Neural cell (in vitro differentiated cells): ENCODE measurements at regions not wholly inside any gene's neighbourhood (a gene's known extent, or its start where the extent isn't known, plus 50 kb on each side); places are given as distances from the start of the nearest gene placed in this dataset.

Experiments
- H2AFZ ChIP-seq: fragments of 200-600, 300-800 bp; sonication (generic), shearing (Covaris generic); 2 replicates; pipeline ENCODE4 v1.6.0; 2014; ENCODE audit warnings: low read depth, mild to moderate bottlenecking, antibody characterized with exemption, low read length, moderate library complexity
- H3F3A ChIP-seq: fragments of 200-600 bp; shearing (Covaris generic); 2 replicates; pipeline ENCODE4 v1.6.1; 2016; ENCODE audit warnings: mild to moderate bottlenecking, moderate library complexity, mixed read lengths, antibody characterized with exemption, low read length; ENCODE audit not compliant: insufficient read depth, poor library complexity, severe bottlenecking
- H3K27ac ChIP-seq: fragments of 200-600, 300-800 bp; sonication (generic), shearing (Covaris generic); 2 replicates; pipeline ENCODE4 v1.5.1; 2014; ENCODE audit warnings: mild to moderate bottlenecking, low read length, moderate library complexity
- H3K27me3 ChIP-seq: fragments of 300-800, 200-600 bp; sonication (generic), shearing (Covaris generic); 2 replicates; pipeline ENCODE4 v1.6.0; 2014; ENCODE audit warnings: mild to moderate bottlenecking, low read depth, low read length, moderate library complexity; ENCODE audit not compliant: insufficient read depth
- H3K36me3 ChIP-seq: fragments of 300-800, 200-600 bp; sonication (generic), shearing (Covaris generic); 2 replicates; pipeline ENCODE4 v1.5.1; 2014; ENCODE audit warnings: mild to moderate bottlenecking, antibody characterized with exemption, low read length, moderate library complexity; ENCODE audit not compliant: insufficient read depth
- H3K4me2 ChIP-seq: fragments of 300-800, 200-600 bp; sonication (generic), shearing (Covaris generic); 2 replicates; pipeline ENCODE4 v1.6.0; 2014; ENCODE audit warnings: mild to moderate bottlenecking, low read length
- H3K4me3 ChIP-seq: fragments of 300-800, 200-600 bp; sonication (generic), shearing (Covaris generic); 2 replicates; pipeline ENCODE4 v1.5.1; 2014; ENCODE audit warnings: mild to moderate bottlenecking, low read length, moderate library complexity
- H3K79me2 ChIP-seq: fragments of 200-600 bp; shearing (Covaris generic); replicated peaks from 2 replicates; pipeline ENCODE4 v1.6.0; 2014; ENCODE audit warnings: mild to moderate bottlenecking, low read length, moderate library complexity; ENCODE audit not compliant: insufficient read depth
- H3K9ac ChIP-seq: fragments of 300-800, 200-600 bp; sonication (generic), shearing (Covaris generic); 2 replicates; pipeline ENCODE4 v1.6.1; 2016; ENCODE audit warnings: mild to moderate bottlenecking, low read length, mixed read lengths
- H3K9me2 ChIP-seq: fragments of 200-600 bp; shearing (Covaris generic); 2 replicates; pipeline ENCODE4 v1.6.1; 2016; ENCODE audit warnings: mild to moderate bottlenecking, low read length, mixed read lengths; ENCODE audit not compliant: insufficient read depth
- H3K9me3 ChIP-seq: fragments of 200-600, 300-800 bp; sonication (generic), shearing (Covaris generic); 2 replicates; pipeline ENCODE4 v1.6.1; 2016; ENCODE audit warnings: mild to moderate bottlenecking, mixed run types, low read length, moderate library complexity, mixed read lengths
- H4K20me1 ChIP-seq: fragments of 200-600 bp; shearing (Covaris generic); 2 replicates; pipeline ENCODE4 v1.6.1; 2016; ENCODE audit warnings: mild to moderate bottlenecking, mixed run types; ENCODE audit not compliant: insufficient read depth
- EP300 ChIP-seq: fragments of 450-650 bp; conservative IDR thresholded peaks from 2 replicates; pipeline ENCODE4 v1.6.1; 2014; ENCODE audit warnings: antibody characterized with exemption, mild to moderate bottlenecking, moderate library complexity; ENCODE audit not compliant: poor library complexity, severe bottlenecking
- EZH2 ChIP-seq: fragments of 200-600, 300-800 bp; shearing (Covaris generic), sonication (generic); IDR thresholded peaks from 2 replicates; pipeline ENCODE4 v1.6.1; 2014; ENCODE audit warnings: antibody characterized with exemption, low read length, borderline replicate concordance, mild to moderate bottlenecking; ENCODE audit not compliant: insufficient read depth, poor library complexity, severe bottlenecking
- MXI1 ChIP-seq: fragments of 450-650 bp; conservative IDR thresholded peaks from 2 replicates; pipeline ENCODE4 v1.6.1; 2014; ENCODE audit warnings: antibody characterized with exemption, mild to moderate bottlenecking; ENCODE audit not compliant: poor library complexity, severe bottlenecking
- POLR2AphosphoS5 ChIP-seq: IDR thresholded peaks from 2 replicates; pipeline ENCODE4 v1.6.1; 2012
- RAD21 ChIP-seq: fragments of 450-650 bp; conservative IDR thresholded peaks from 2 replicates; pipeline ENCODE4 v1.6.1; 2014; ENCODE audit warnings: antibody characterized with exemption, mild to moderate bottlenecking, moderate library complexity
- SMC3 ChIP-seq: fragments of 450-650 bp; conservative IDR thresholded peaks from 2 replicates; pipeline ENCODE4 v1.6.1; 2014; ENCODE audit warnings: antibody characterized with exemption, mild to moderate bottlenecking, moderate library complexity; ENCODE audit not compliant: poor library complexity
- TAF1 ChIP-seq: IDR thresholded peaks from 2 replicates; pipeline ENCODE4 v1.6.1; 2012; ENCODE audit warnings: low read depth
- TF ChIP-seq, protein P1 (sequence below): fragments of 450-650 bp; IDR thresholded peaks from 2 replicates; pipeline ENCODE4 v1.5.1; 2014; ENCODE audit warnings: antibody characterized with exemption, mild to moderate bottlenecking, moderate library complexity; ENCODE audit not compliant: poor library complexity, severe bottlenecking
- TF ChIP-seq, protein P2 (sequence below): IDR thresholded peaks from 2 replicates; pipeline ENCODE4 v1.6.1; 2012; ENCODE audit warnings: borderline replicate concordance

DNA sequence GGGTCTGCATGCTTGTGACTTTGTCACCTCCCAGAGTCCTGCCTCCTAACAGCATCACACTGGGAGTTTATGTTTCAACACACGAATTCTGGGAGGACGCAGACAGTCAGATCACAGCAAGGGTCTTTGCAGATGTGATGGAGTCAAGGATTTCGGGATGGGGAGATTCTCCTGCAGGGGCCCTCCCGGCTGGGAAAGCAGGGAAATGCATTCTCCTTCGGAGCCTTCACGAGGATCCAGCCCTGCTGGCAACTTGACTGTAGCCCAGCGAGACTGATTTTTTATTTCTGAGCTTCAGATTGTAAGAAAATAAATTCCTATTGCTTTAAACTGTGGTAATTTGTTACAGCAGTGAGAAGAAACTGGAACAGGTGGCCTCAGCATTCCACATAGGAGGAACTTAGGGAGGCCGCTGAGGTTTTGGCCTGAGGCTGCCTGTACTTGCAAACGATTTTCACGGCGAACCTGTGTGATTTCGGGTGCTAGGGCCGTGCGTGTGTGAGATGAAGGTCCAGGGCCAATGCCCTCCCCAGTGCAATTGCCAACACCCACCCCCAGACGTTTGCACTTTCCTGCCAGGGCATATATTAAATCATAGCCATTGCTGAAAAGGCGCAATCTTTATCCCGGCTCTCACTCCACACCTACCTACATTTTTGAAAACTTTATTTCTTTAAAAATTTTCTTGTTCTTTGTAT lies 79.8 kb downstream of the ASB1 start:
- Histone ChIP-seq H3K36me3 (no peaks in the 10 kb centered on the region), H3K79me2 (no peaks in the 10 kb centered on the region), H3K4me3 (no peak overlapping the region), H3F3A (no peaks in the 10 kb centered on the region), H3K27me3 (no peaks in the 10 kb centered on the region), H3K9me3 (no peaks in the 10 kb centered on the region), H4K20me1 (no peaks in the 10 kb centered on the region), H3K9me2 (no peaks in the 10 kb centered on the region), H2AFZ (no peak overlapping the region), H3K27ac (no peak overlapping the region), H3K4me2 (no peak overlapping the region), H3K9ac (no peak overlapping the region)
- TF ChIP-seq SMC3 (no peak), POLR2AphosphoS5 (no peak), RAD21 (no peak), EP300 (no peak), MXI1 (no peak), TAF1 (no peak), EZH2 (no peak)
- TF ChIP-seq, protein P1, sequence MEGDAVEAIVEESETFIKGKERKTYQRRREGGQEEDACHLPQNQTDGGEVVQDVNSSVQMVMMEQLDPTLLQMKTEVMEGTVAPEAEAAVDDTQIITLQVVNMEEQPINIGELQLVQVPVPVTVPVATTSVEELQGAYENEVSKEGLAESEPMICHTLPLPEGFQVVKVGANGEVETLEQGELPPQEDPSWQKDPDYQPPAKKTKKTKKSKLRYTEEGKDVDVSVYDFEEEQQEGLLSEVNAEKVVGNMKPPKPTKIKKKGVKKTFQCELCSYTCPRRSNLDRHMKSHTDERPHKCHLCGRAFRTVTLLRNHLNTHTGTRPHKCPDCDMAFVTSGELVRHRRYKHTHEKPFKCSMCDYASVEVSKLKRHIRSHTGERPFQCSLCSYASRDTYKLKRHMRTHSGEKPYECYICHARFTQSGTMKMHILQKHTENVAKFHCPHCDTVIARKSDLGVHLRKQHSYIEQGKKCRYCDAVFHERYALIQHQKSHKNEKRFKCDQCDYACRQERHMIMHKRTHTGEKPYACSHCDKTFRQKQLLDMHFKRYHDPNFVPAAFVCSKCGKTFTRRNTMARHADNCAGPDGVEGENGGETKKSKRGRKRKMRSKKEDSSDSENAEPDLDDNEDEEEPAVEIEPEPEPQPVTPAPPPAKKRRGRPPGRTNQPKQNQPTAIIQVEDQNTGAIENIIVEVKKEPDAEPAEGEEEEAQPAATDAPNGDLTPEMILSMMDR = no peak
- TF ChIP-seq, protein P2, sequence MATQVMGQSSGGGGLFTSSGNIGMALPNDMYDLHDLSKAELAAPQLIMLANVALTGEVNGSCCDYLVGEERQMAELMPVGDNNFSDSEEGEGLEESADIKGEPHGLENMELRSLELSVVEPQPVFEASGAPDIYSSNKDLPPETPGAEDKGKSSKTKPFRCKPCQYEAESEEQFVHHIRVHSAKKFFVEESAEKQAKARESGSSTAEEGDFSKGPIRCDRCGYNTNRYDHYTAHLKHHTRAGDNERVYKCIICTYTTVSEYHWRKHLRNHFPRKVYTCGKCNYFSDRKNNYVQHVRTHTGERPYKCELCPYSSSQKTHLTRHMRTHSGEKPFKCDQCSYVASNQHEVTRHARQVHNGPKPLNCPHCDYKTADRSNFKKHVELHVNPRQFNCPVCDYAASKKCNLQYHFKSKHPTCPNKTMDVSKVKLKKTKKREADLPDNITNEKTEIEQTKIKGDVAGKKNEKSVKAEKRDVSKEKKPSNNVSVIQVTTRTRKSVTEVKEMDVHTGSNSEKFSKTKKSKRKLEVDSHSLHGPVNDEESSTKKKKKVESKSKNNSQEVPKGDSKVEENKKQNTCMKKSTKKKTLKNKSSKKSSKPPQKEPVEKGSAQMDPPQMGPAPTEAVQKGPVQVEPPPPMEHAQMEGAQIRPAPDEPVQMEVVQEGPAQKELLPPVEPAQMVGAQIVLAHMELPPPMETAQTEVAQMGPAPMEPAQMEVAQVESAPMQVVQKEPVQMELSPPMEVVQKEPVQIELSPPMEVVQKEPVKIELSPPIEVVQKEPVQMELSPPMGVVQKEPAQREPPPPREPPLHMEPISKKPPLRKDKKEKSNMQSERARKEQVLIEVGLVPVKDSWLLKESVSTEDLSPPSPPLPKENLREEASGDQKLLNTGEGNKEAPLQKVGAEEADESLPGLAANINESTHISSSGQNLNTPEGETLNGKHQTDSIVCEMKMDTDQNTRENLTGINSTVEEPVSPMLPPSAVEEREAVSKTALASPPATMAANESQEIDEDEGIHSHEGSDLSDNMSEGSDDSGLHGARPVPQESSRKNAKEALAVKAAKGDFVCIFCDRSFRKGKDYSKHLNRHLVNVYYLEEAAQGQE = no peak

DNA sequence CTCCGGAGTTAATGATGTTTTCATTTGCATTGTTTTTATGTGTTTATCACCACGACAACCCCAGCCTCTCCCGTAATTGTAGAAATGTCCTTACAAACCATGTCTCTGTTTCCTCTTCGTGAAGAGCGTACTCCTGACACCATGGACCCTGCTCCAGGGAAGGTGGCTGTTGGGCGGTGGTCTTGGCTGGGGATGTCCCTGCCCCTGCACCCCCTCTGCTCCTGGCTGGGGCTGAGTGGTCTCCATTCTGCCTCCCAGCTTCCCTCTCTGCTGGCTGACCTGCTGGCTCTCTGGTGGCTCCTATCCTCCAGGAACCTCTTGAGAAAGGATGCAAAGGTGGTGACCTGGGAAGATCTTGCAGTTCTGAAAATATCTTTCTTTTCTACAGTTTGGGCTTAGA lies 81.1 kb downstream of the ASB1 start:
- Histone ChIP-seq H3K4me2 (no peak overlapping the region), H2AFZ (no peak overlapping the region), H4K20me1 (no peaks in the 10 kb centered on the region), H3K9me2 (no peaks in the 10 kb centered on the region), H3F3A (no peaks in the 10 kb centered on the region), H3K27ac (no peak overlapping the region), H3K4me3 (no peak overlapping the region), H3K9ac (no peak overlapping the region), H3K27me3 (no peaks in the 10 kb centered on the region), H3K9me3 (no peaks in the 10 kb centered on the region), H3K36me3 (no peaks in the 10 kb centered on the region), H3K79me2 (no peaks in the 10 kb centered on the region)
- TF ChIP-seq EZH2 (no peak), POLR2AphosphoS5 (no peak), RAD21 (no peak)
